OCI-LY3 (cell line): ENCODE measurements at regions not wholly inside any gene's neighbourhood (a gene's known extent, or its start where the extent isn't known, plus 50 kb on each side); places are given as distances from the start of the nearest gene placed in this dataset.

Experiments used
- H2AFZ ChIP-seq: fragments of 200-600, 300-600 bp; shearing (Covaris generic); 2 replicates; pipeline ENCODE4 v1.6.0; 2014; ENCODE audit warnings: antibody characterized with exemption, low read depth, low read length
- H3K27ac ChIP-seq: fragments of 200-600, 300-600 bp; sonication (generic); 2 replicates; pipeline ENCODE4 v1.5.1; 2014; ENCODE audit warnings: mild to moderate bottlenecking, low read length, moderate library complexity, mixed read lengths
- H3K27me3 ChIP-seq: fragments of 200-600, 300-600 bp; sonication (generic); 2 replicates; pipeline ENCODE4 v1.6.1; 2014; ENCODE audit warnings: low read depth, low read length, mixed read lengths
- H3K36me3 ChIP-seq: fragments of 200-600, 300-600 bp; sonication (generic); replicated peaks from 2 replicates; pipeline ENCODE3; 2014; ENCODE audit warnings: low read depth, low read length, mixed read lengths
- H3K4me1 ChIP-seq: fragments of 300-600, 200-600 bp; sonication (generic); 2 replicates; pipeline ENCODE4 v1.6.1; 2014; ENCODE audit warnings: low read length, mixed read lengths
- H3K4me2 ChIP-seq: fragments of 200-600, 300-600 bp; sonication (generic); 2 replicates; pipeline ENCODE4 v1.6.1; 2014; ENCODE audit warnings: low read length, mixed read lengths
- H3K4me3 ChIP-seq: fragments of 300-600, 200-600 bp; sonication (generic); 2 replicates; pipeline ENCODE4 v1.5.1; 2014; ENCODE audit warnings: antibody characterized with exemption, mild to moderate bottlenecking, low read length, moderate library complexity
- H3K79me2 ChIP-seq: fragments of 300-600, 200-600 bp; shearing (Covaris generic); 2 replicates; pipeline ENCODE4 v1.6.1; 2014; ENCODE audit warnings: mild to moderate bottlenecking, low read length, mixed read lengths
- H3K9ac ChIP-seq: fragments of 300-600, 200-600 bp; shearing (Covaris generic); 2 replicates; pipeline ENCODE4 v1.6.0; 2014; ENCODE audit warnings: mild to moderate bottlenecking, low read length, moderate library complexity
- H3K9me3 ChIP-seq: fragments of 200-600, 300-600 bp; shearing (Covaris generic); 2 replicates; pipeline ENCODE4 v1.6.1; 2014; ENCODE audit warnings: low read length, mixed read lengths; ENCODE audit not compliant: insufficient read depth
- H4K20me1 ChIP-seq: fragments of 200-600, 300-600 bp; sonication (generic); 2 replicates; pipeline ENCODE4 v1.6.1; 2016; ENCODE audit warnings: low read length, mixed read lengths; ENCODE audit not compliant: insufficient read depth
- EZH2phosphoT487 ChIP-seq: fragments of 200-600 bp; shearing (Covaris generic); IDR thresholded peaks from 2 replicates; pipeline ENCODE4 v1.6.1; 2018; ENCODE audit warnings: antibody characterized with exemption, mixed run types, low read depth
- TF ChIP-seq, protein P1 (sequence below): fragments of 200-600, 300-600 bp; sonication (generic); IDR thresholded peaks from 2 replicates; pipeline ENCODE4 v1.5.1; 2014; ENCODE audit warnings: antibody characterized with exemption, low read length, low read depth

DNA sequence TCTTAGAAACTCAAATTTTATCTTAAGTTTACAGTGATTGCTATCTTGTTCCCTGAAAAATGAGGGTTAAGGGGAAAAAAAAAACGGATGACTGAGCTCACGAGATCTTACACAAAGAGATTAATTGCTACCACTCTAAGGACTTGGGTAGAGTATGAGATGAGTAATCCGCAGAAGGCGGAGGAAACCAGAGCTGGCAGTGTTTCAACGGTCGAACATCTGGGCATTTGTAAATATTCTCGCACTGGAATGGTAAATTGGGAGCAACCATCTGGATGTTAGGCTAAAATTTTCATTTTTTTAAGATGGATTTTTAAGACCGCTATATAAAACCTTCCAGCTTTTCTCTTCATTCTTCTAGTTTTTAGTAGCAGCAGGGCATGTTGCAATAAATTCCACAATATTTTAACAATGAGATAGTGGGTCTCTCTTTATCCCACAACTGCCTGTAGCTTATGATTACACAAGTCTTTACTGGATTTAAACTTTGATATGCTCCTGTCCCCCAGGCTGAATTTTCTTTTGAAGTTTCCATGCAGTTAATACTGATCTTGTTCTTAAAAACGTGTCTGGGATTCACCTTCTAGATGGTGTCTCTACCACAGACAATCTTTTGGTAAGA, 1324.1 kb downstream of the AACS start:
- H3K27me3 ChIP-seq = no peaks in the 10 kb centered on the region
- no peak overlapping the region for H3K4me2 ChIP-seq
- TF ChIP-seq, protein P1, sequence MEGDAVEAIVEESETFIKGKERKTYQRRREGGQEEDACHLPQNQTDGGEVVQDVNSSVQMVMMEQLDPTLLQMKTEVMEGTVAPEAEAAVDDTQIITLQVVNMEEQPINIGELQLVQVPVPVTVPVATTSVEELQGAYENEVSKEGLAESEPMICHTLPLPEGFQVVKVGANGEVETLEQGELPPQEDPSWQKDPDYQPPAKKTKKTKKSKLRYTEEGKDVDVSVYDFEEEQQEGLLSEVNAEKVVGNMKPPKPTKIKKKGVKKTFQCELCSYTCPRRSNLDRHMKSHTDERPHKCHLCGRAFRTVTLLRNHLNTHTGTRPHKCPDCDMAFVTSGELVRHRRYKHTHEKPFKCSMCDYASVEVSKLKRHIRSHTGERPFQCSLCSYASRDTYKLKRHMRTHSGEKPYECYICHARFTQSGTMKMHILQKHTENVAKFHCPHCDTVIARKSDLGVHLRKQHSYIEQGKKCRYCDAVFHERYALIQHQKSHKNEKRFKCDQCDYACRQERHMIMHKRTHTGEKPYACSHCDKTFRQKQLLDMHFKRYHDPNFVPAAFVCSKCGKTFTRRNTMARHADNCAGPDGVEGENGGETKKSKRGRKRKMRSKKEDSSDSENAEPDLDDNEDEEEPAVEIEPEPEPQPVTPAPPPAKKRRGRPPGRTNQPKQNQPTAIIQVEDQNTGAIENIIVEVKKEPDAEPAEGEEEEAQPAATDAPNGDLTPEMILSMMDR = no peak
- TF ChIP-seq EZH2phosphoT487 = no peak
- peaks cover 8% of the 10 kb centered on the region for H3K36me3 ChIP-seq
- no peak overlapping the region for H3K9ac ChIP-seq
- no peaks in the 10 kb centered on the region for H4K20me1 ChIP-seq
- H3K79me2 ChIP-seq = no peaks in the 10 kb centered on the region
- no peak overlapping the region for H3K27ac ChIP-seq
- H3K4me1 ChIP-seq = peaks cover 18% of the 10 kb centered on the region
- H2AFZ ChIP-seq = no peak overlapping the region
- H3K9me3 ChIP-seq = 0 out of 2 replicates have a peak, but pooled peaks cover 5% of the 10 kb centered on the region
- H3K4me3 ChIP-seq = no peak overlapping the region

- no peaks in the 10 kb centered on the region for H4K20me1 ChIP-seq
- TF ChIP-seq, protein P1 = no peak
- no peak overlapping the region for H2AFZ ChIP-seq
- 0 out of 2 replicates have a peak, but pooled peaks cover 5% of the 10 kb centered on the region for H3K9me3 ChIP-seq
- no peak overlapping the region for H3K4me2 ChIP-seq
- peaks cover 8% of the 10 kb centered on the region for H3K36me3 ChIP-seq
- no peaks in the 10 kb centered on the region for H3K79me2 ChIP-seq
- no peak overlapping the region for H3K27ac ChIP-seq
- H3K27me3 ChIP-seq = no peaks in the 10 kb centered on the region
- no peak overlapping the region for H3K4me3 ChIP-seq
- H3K4me1 ChIP-seq = peaks cover 18% of the 10 kb centered on the region
- no peak overlapping the region for H3K9ac ChIP-seq
Measured at GRCh38 chr12:126389961-126390360, 1324.7 kb downstream of the AACS start.

GRCh38 chr12:126390969-126391566, 1325.8 kb downstream of the AACS start:
- H3K4me2 ChIP-seq = no peak overlapping the region
- no peaks in the 10 kb centered on the region for H3K27me3 ChIP-seq
- 0 out of 2 replicates have a peak, but pooled peaks cover 5% of the 10 kb centered on the region for H3K9me3 ChIP-seq
- H3K79me2 ChIP-seq = no peaks in the 10 kb centered on the region
- H3K9ac ChIP-seq = no peak overlapping the region
- TF ChIP-seq, protein P1 = no peak
- no peak for TF ChIP-seq EZH2phosphoT487
- H3K27ac ChIP-seq = no peak overlapping the region
- H3K4me3 ChIP-seq = no peak overlapping the region
- H3K4me1 ChIP-seq = peaks cover 18% of the 10 kb centered on the region
- peaks cover 8% of the 10 kb centered on the region for H3K36me3 ChIP-seq
- no peak overlapping the region; the same call in 1 of the 2 replicates for H2AFZ ChIP-seq
- H4K20me1 ChIP-seq = no peaks in the 10 kb centered on the region

- H3K27ac ChIP-seq = no peak overlapping the region
- no peaks in the 10 kb centered on the region for H3K27me3 ChIP-seq
- TF ChIP-seq, protein P1 = no peak
- TF ChIP-seq EZH2phosphoT487 = no peak
- no peak overlapping the region for H3K4me3 ChIP-seq
- H3K9me3 ChIP-seq = no peaks in the 10 kb centered on the region
- H4K20me1 ChIP-seq = no peaks in the 10 kb centered on the region
- no peaks in the 10 kb centered on the region for H3K36me3 ChIP-seq
- no peak overlapping the region for H3K9ac ChIP-seq
- H2AFZ ChIP-seq = no peak overlapping the region
- no peak overlapping the region for H3K4me2 ChIP-seq
- peaks cover 12% of the 10 kb centered on the region; the same call in 1 of the 2 replicates for H3K4me1 ChIP-seq
- H3K79me2 ChIP-seq = no peaks in the 10 kb centered on the region
Measured at GRCh38 chr12:126396536-126396935, 1331.3 kb downstream of the AACS start.
